ENCODE measurements at regions not wholly inside any gene's neighbourhood (a gene's known extent, or its start where the extent isn't known, plus 50 kb on each side); places are given as distances from the start of the nearest gene placed in this dataset.

- H3K27ac ChIP-seq, result peak overlapping the region; percentile 60 to 70
- no peak for DNase-seq (ENCODE audit: low spot score)
- no peak for TF ChIP-seq CTCF (IDR thresholded peaks at IDR 0.05)
Measured at GRCh38 chr2:42865884-42866881, 73.8 kb upstream of the HAAO start.

GRCh38 chr2:42864641-42865280, 72.4 kb upstream of the HAAO start:
- no peak for DNase-seq (ENCODE audit: low spot score)
- no peak for TF ChIP-seq CTCF (IDR thresholded peaks at IDR 0.05)
- Histone ChIP-seq H3K4me3 (no peak overlapping the region), H3K27ac (no peak overlapping the region)

More at GRCh38 chr2:42865884-42866881, 73.8 kb upstream of the HAAO start:
- H3K4me3 ChIP-seq, result no peak overlapping the region

GRCh38 chr2:42864222-42864621, 71.8 kb upstream of the HAAO start:
- DNase-seq (ENCODE audit: low spot score), result no peak
- no peak for TF ChIP-seq CTCF (IDR thresholded peaks at IDR 0.05)
- no peak overlapping the region for H3K4me3 ChIP-seq
- no peak overlapping the region for H3K27ac ChIP-seq

- DNase-seq (ENCODE audit: low spot score), result no peak
- TF ChIP-seq CTCF (IDR thresholded peaks at IDR 0.05), result no peak
- Histone ChIP-seq H3K4me3 (no peak overlapping the region), H3K27ac (no peak overlapping the region)
Measured at GRCh38 chr2:42863751-42864150, 71.4 kb upstream of the HAAO start.

GRCh38 chr2:42863320-42863719, 70.9 kb upstream of the HAAO start:
- TF ChIP-seq CTCF (IDR thresholded peaks at IDR 0.05), result no peak

GRCh38 chr2:42862669-42863185, 70.3 kb upstream of the HAAO start:
- no peak for DNase-seq (ENCODE audit: low spot score)
- Histone ChIP-seq H3K4me3 (no peak overlapping the region), H3K27ac (no peak overlapping the region)
- no peak for TF ChIP-seq CTCF (IDR thresholded peaks at IDR 0.05)

More at GRCh38 chr2:42863320-42863719, 70.9 kb upstream of the HAAO start:
- Histone ChIP-seq H3K27ac (no peak overlapping the region), H3K4me3 (no peak overlapping the region)
- no peak for DNase-seq (ENCODE audit: low spot score)

All from coronary artery (tissue), 2 donors.